ENCODE measurements at regions not wholly inside any gene's neighbourhood (a gene's known extent, or its start where the extent isn't known, plus 50 kb on each side); places are given as distances from the start of the nearest gene placed in this dataset.

DNA sequence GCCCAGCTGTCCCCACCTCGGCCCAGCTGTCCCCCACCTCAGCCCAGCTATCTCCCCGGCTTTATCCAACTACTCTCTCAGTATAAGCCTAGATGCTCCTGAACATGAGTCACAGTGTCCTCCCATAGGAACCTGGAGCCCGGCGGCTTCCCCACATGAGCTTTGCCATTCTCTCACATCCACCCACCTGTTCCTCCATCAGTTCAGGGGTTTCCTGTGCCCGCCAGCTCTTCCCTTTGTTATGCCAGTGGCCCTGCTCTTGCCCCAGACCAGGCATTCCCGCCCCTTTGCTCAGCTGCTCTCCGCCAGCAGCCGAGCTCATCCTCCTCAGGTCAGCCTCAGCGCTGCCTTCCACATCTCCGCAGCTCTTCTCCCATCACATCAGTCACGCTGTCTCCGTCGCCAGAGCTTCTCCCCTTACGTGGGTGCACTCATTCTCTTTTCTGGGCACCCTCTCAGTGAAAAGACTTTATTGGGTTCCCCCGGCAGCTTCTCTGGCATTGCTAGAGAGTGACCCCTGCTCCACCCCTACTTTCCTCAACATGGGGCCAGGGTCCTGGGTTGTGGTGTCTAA lies 89.5 kb upstream of the CSF3R start:
- DNase-seq, result no peak

DNA sequence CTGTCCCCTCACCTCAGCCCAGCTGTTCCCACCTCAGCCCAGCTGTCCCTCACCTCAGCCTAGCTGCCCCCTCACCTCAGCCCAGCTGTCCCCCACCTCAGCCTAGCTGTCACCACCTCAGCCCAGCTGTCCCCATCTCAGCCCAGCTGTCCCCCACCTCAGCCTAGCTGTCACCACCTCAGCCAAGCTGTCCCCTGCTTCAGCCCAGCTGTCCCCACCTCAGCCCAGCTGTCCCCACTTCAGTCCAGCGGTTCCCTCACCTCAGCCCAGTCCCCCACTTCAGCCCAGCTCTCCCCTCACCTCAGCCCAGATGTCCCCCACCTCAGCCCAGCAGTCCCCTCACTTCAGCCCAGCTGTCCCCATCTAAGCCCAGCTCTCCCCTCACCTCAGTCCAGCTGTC lies 88.4 kb upstream of the CSF3R start:
- DNase-seq, result no peak

- no peak for DNase-seq
These were observed 87.9 kb upstream of the CSF3R start for GRCh38 chr1:36570478-36571060.

DNA sequence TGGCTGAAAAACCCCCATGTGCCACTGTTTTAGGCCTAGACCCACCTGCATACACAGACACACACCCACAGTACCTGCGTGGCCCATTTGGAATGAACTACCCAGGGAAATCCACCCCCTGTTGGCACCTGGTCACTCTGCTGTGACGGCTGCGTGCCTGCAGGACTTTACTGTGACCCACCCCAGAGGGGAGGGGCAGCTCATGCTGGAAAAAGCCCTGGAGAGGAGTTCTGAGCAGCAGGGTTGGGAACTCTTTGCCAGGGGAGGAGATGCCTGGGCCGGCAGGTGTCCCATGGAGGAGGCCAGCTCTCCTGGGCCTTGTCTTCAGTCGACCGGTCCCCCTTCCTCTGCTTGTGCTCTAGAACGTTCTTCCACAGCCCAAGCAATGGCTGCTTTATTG lies 87.3 kb upstream of the CSF3R start:
- no peak for DNase-seq

DNA sequence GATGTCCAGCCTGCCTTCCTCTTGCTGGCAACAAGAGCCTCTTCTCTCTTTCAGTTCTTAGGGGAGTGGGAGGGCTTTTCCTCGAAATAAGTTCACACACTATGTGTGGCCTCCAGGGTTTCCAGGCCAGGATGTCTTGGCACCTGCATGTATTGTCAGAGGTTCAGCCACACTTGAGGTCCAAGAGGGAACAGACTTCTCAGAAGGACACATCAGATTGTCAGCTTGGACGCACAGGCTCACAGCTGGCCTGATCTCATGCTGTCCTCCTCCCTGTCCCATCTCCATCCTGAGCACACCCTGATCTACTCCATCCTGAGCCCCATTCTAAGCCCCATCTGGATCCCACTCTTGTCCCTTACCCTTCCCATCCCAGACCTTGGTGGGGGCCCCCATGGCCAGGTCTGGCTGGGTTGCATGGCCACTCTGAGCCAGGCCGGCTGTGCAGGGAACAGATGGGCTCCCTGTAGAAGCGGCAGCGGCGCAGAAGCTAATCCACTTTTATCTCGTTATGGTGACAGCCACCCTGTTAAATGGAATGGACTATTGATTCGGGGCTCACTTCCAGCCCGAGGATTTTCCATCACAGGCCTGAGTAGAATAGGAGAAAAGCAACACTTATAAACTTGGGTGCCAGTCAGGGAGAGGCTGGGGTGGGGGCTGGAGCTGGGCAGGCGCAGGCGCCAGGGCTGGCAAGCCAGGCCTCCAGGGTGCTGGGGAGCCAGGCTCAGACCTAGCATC lies 85.1 kb upstream of the CSF3R start:
- DNase-seq, result no peak

DNA sequence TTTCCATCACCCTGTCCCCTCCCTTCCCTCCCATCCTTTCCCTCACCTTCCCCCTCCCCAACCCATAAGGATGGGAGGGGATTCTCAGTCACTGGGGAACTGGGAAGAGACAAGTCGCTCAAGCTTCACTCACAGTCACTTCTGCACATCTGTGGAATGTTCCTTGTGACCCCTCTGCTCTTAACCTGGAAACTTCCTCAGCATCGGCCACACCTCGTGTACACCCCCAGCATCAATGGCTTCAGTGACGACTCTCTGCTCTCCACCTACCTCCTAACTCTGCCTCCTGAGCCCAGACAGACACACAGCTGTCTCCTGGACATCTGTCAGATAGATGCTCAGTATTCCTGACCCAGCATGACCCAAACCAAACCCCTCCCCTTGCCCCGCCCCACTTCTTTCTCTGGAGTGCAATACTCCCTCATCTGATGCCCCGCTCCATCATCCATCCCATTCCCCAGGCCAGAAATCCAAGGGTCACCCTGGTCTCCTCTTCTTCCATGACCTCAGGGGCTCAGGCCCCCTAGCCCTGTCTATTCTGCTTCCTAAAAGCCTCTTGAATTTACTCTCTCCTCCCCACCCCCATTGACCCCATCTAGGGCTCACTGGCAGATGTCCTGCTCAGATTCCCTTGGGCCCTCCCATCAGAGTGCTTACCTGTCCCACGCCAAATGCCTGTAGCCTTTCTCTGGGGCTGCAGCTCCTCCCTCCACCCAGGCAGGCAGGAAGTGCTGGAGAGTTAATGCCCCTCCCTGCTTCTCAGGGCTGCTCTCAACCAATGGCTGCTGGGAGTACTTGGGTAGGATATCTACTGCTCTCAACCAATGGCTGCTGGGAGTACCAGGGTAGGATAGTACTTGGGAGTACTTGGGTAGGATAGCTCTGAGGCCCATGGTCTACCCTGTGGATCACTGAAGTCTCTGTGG lies 83.1 kb upstream of the CSF3R start:
- no peak for DNase-seq

- DNase-seq, result no peak
These were observed 79.5 kb upstream of the CSF3R start for GRCh38 chr1:36562181-36562685.

DNA sequence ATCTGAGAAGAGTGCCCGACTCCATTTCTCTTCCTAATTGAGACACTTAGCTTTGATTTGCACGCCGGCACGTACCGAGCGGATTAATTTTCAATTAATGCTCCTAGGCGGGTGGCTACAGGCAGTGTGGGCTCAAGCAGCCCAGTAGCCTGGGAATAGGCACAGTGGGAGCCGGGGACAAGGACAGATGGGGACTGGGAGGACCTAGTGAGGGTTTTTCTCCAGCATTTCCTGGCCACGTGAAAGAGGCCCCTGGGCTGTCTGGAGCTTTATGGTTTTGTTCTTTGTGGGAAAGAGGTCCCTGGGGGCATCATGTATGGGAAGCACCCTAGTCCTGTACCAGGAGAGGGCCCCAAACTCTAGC lies 78.6 kb upstream of the CSF3R start:
- no peak for DNase-seq

- no peak for DNase-seq
These were observed 78.1 kb upstream of the CSF3R start for GRCh38 chr1:36560621-36561360.

DNA sequence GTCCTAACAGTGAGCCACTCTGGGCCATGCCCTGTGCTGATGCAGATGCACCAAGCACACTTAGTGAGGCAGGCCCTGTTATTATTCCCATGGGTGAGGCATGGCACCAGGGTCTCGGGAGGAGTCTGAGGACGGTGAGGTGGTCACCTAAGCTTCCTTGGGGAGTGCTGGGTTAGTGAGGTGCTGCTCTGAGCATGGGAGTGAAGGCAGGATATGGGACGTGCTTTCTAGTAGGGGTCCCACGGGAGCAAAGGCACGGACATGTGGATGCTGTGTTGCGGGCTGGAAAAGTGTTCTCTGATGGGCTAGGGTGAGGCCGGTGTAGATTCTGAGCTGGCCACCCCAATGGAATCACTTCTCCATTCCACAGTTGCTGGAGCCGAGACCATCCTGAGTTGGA lies 77.5 kb upstream of the CSF3R start:
- DNase-seq, result no peak

- no peak for DNase-seq
These were observed 76.3 kb upstream of the CSF3R start for GRCh38 chr1:36559061-36559460.

DNA sequence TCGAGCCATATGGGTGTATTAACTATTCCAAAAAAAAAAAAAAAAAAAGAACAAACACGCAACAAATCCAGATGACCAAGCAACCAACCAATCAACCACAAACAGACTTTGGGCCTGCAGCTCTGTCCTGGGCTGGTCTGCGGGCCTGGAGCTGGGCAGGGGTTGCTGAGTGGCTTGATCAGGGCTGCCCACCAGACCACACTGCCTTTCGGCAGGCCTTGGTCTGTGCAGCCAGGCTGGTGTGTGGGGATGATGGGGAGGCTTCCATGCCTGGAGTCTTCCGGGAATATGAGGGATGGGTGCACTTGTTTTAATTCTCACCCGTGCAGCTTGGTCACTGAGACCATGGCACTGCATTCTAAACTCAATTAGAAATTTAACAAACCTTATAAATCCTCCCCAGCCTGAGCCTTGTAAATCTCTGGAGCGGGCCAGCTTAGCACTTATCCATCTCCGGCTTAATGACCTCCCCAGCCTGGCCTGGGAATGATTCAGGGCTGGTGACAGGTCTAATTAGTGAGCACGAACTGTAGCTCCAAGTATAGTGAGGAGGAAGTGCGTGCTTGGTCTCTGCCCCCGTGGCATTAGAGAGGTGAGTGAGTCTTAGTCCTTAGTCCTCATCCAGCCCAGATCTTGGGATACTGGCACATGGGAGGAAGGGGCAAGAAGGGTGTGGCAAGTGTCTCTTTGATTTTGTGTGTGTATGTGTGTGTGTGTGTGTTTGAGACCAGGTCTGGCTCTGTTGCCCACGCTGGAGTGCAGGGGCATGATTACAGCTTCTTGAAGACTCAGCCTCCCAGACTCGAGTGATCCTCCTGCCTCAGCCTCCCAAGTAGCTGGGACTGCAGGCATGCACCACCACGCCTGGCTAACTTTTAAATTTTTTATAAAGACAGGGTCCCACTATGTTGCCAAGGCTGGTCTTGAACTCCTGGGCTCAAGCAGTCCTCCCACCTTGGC lies 74.6 kb upstream of the CSF3R start:
- no peak for DNase-seq

DNA sequence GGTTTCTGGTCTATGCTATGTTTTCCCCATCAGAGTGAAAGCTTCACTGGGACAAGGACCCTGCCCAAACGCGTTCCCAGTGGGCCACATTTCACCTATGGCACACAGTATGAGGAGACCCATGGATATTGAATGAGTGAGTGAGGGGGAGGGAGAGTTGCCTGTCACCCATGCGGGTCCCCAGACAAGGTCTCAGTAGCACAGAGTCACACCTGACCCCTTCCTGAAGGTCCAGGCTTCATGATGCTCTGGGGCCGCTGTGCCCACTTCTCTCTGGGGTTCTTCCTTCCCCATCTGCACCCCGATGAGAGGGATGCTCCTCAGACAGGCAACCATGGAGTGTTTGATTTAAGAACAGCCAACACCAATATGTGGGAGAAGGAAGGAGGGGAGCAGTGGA lies 72.3 kb upstream of the CSF3R start:
- no peak for DNase-seq

DNA sequence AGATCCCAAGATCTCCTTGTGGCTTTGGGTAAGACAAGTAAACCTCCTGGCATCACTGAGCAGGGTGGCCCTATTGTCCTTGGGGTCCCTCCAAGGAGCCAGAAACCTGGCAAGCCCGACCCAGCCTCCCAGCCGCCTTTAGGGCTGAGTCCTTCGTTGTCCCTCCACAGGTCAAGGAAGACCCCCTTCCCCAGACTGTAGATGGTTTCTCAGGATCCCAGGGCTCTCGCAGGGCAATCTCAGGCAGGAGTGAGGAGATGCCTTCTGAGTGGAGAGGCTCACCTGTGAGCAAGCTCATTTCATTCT lies 71.6 kb upstream of the CSF3R start:
- DNase-seq, result no peak

DNA sequence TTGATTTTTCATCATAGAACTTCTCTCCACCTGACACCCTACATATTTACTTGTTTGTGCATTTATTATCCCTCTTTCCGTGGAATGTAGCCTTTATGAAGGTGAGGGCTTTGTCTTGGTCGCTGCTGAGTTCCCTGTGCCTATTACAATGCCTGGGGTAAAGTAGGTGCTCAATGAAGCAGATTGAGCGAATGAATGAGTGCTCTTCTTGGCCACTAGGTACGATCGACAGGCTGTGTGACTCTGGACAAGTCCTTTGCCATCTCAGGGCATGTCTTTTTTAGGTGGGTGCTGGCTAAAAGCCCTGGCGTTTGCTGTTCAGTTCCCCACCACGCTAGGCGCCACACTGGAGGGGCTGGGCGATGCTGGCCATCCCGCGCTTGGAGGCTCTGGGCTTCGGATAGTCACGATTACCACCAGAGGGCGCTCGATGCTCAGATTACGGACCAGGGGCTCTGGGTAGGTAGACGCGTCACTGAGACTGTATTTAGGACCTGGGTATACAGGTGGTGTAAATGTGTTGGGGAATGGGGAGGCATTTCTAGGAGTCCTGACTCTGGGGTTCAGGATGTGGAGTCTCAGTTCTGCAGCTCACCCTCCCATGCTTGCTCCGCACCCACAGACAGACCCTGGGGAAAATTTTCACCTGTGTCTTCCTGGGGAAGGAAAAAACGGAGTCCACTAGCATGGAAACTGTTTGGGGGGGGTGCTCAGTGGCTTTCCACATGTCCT lies 71.0 kb upstream of the CSF3R start:
- DNase-seq, result peak; percentile 55

DNA sequence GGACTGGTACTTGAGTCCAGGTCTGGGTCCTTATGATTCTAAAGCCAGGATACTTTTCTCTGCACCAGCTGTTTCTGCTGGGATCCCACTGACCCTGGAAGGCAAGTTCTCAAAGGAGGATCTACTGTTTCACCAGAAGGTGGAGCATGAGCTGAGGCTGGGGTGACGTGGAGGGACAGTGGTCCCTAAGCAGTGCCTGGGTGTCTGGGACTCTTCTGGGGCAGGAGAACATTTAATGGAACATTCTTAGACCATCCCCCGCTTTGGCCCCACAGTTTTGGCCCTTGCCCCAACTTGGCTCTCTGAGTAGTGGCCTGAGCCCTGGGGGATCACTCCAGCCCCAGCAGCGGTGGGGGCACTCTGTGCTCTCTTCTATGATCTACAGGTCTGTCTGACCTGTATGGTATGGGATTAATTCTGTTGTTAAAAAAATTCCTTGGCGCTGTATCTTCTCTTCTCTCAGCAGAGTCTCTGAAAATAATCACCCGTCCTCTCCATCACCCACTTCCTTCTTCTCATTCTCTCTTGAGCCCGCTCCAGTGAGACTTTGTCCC lies 60.3 kb upstream of the CSF3R start:
- peak; percentile 5 for DNase-seq

- DNase-seq, result no peak
These were observed 59.6 kb upstream of the CSF3R start for GRCh38 chr1:36542024-36542961.

DNA sequence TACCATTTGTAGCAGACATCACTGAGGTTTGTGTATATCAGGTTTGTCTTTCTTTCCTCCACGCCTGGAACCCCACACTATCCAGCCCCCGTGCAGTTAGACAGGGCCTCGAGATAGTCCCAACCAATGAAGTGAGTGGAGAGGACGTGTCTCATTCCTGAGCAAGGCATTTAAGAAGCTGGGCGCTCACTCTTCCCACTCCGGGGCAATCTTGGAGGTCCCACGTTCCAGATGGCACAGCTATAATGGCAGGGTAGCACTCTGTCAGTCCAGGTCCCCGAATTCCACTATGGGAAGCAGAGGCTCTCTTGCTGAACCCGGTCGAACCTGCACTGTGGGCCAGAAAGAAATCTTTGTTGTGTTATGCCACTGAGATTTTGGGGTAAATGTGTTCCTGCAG lies 57.3 kb upstream of the CSF3R start:
- DNase-seq, result no peak

GRCh38 chr1:36539526-36539925 lies 56.8 kb upstream of the CSF3R start:
- no peak for DNase-seq
